Hepatocyte (in vitro differentiated cells): ENCODE measurements at regions not wholly inside any gene's neighbourhood (a gene's known extent, or its start where the extent isn't known, plus 50 kb on each side); places are given as distances from the start of the nearest gene placed in this dataset.

Source experiments
- DNase-seq: peaks from one replicate; pipeline ENCODE4 v3.0.0-alpha.2; 2016; ENCODE audit warnings: low spot score
- H2AFZ ChIP-seq: fragments of 200-600 bp; sonication (generic); 2 replicates; pipeline ENCODE4 v1.6.0; 2016; ENCODE audit warnings: antibody characterized with exemption, mild to moderate bottlenecking
- H3K27ac ChIP-seq: fragments of 200-600 bp; sonication (generic); 2 replicates; pipeline ENCODE4 v1.5.1; 2016; ENCODE audit warnings: mild to moderate bottlenecking
- H3K27me3 ChIP-seq: fragments of 200-600 bp; sonication (generic); 2 replicates; pipeline ENCODE4 v1.6.1; 2016
- H3K36me3 ChIP-seq: fragments of 200-600 bp; sonication (generic); replicated peaks from 2 replicates; pipeline ENCODE4 v1.5.1; 2016; ENCODE audit warnings: low read depth; ENCODE audit not compliant: insufficient read depth
- H3K4me1 ChIP-seq: fragments of 200-600 bp; sonication (generic); 2 replicates; pipeline ENCODE4 v1.5.1; 2016; ENCODE audit warnings: mild to moderate bottlenecking, moderate library complexity; ENCODE audit not compliant: insufficient read depth
- H3K4me2 ChIP-seq: fragments of 200-600 bp; sonication (generic); 2 replicates; pipeline ENCODE4 v1.6.0; 2016
- H3K4me3 ChIP-seq: fragments of 200-600 bp; sonication (generic); 2 replicates; pipeline ENCODE4 v1.5.1; 2016; ENCODE audit warnings: mild to moderate bottlenecking
- H3K79me2 ChIP-seq: fragments of 200-600 bp; sonication (generic); 2 replicates; pipeline ENCODE4 v1.6.0; 2017; ENCODE audit warnings: mild to moderate bottlenecking
- H3K9me2 ChIP-seq: fragments of 200-600 bp; sonication (generic); replicated peaks from 2 replicates; pipeline ENCODE4 v1.6.0; 2017; ENCODE audit warnings: mild to moderate bottlenecking; ENCODE audit not compliant: insufficient read depth
- H3K9me3 ChIP-seq: fragments of 200-600 bp; sonication (generic); 2 replicates; pipeline ENCODE4 v1.5.1; 2016; ENCODE audit warnings: low read depth, mild to moderate bottlenecking
- H4K20me1 ChIP-seq: fragments of 200-600 bp; sonication (generic); 2 replicates; pipeline ENCODE4 v1.6.0; 2016; ENCODE audit warnings: mild to moderate bottlenecking; ENCODE audit not compliant: insufficient read depth, poor library complexity, severe bottlenecking
- CTCF ChIP-seq: fragments of 200-600 bp; sonication (generic); IDR thresholded peaks from 2 replicates; pipeline ENCODE4 v1.5.1; 2016; ENCODE audit warnings: antibody characterized with exemption, mild to moderate bottlenecking; ENCODE audit not compliant: poor library complexity
- EZH2 ChIP-seq: fragments of 200-600 bp; sonication (generic); IDR thresholded peaks from 2 replicates; pipeline ENCODE4 v1.6.1; 2016; ENCODE audit warnings: antibody characterized with exemption, mild to moderate bottlenecking, borderline replicate concordance
- EZH2phosphoT487 ChIP-seq: fragments of 200-600 bp; sonication (generic); IDR thresholded peaks from one replicate; pipeline ENCODE4 v1.6.1; 2018; ENCODE audit warnings: antibody characterized with exemption, mild to moderate bottlenecking, low read depth, moderate library complexity; ENCODE audit not compliant: unreplicated experiment, severe bottlenecking
- WGBS: methylation state at CpG from one replicate; pipeline ENCODE4 v1.1.6; 2016; ENCODE audit warnings: low lambda C conversion rate; ENCODE audit errors: missing lambda C conversion rate; 5-methylcytosine and 5-hydroxymethylcytosine counted together

GRCh38 chr3:4113811-4114522 lies 189.2 kb upstream of the SETMAR start:
- no peak overlapping the region for H3K27ac ChIP-seq
- H3K4me3 ChIP-seq: no peak overlapping the region
- no peaks in the 10 kb centered on the region for H3K9me3 ChIP-seq
- no peaks in the 10 kb centered on the region for H3K9me2 ChIP-seq
- no peak overlapping the region for H3K4me2 ChIP-seq
- no peak for TF ChIP-seq CTCF
- TF ChIP-seq EZH2phosphoT487: no peak
- no peak for TF ChIP-seq EZH2
- no peaks in the 10 kb centered on the region for H4K20me1 ChIP-seq
- H2AFZ ChIP-seq: no peak overlapping the region
- DNase-seq: no peak
- no peaks in the 10 kb centered on the region for H3K27me3 ChIP-seq
- WGBS: 88% methylated on average over 2 of the region's 2 CpGs
- H3K36me3 ChIP-seq: no peaks in the 10 kb centered on the region
- no peaks in the 10 kb centered on the region for H3K79me2 ChIP-seq
- H3K4me1 ChIP-seq: no peaks in the 10 kb centered on the region

GRCh38 chr3:4119119-4119518 lies 184.1 kb upstream of the SETMAR start:
- TF ChIP-seq CTCF (no peak), EZH2phosphoT487 (no peak), EZH2 (no peak)
- Histone ChIP-seq H3K9me2 (no peaks in the 10 kb centered on the region), H3K4me1 (no peaks in the 10 kb centered on the region), H3K36me3 (no peaks in the 10 kb centered on the region), H3K4me2 (no peak overlapping the region), H3K4me3 (no peak overlapping the region), H3K9me3 (no peaks in the 10 kb centered on the region), H3K79me2 (no peaks in the 10 kb centered on the region), H3K27ac (peak overlapping the region; percentile 25), H4K20me1 (no peaks in the 10 kb centered on the region), H2AFZ (no peak overlapping the region), H3K27me3 (no peaks in the 10 kb centered on the region)
- WGBS: 40% methylated on average over 2 of the region's 2 CpGs
- DNase-seq: no peak

- TF ChIP-seq CTCF (no peak), EZH2 (no peak), EZH2phosphoT487 (no peak)
- no peak overlapping the region for H2AFZ ChIP-seq
- H3K4me2 ChIP-seq: no peak overlapping the region
- no peaks in the 10 kb centered on the region for H3K4me1 ChIP-seq
- H3K27ac ChIP-seq: no peak overlapping the region
- no peaks in the 10 kb centered on the region for H3K9me3 ChIP-seq
- H3K27me3 ChIP-seq: no peaks in the 10 kb centered on the region
- no peak for DNase-seq
- H3K36me3 ChIP-seq: no peaks in the 10 kb centered on the region
- no peaks in the 10 kb centered on the region for H3K79me2 ChIP-seq
- no peaks in the 10 kb centered on the region for H3K9me2 ChIP-seq
- no peaks in the 10 kb centered on the region for H4K20me1 ChIP-seq
- no peak overlapping the region for H3K4me3 ChIP-seq
- 96% methylated on average over 3 of the region's 3 CpGs for WGBS
Measured at GRCh38 chr3:4125576-4125975, 177.6 kb upstream of the SETMAR start.
